ENCODE measurements at regions not wholly inside any gene's neighbourhood (a gene's known extent, or its start where the extent isn't known, plus 50 kb on each side); places are given as distances from the start of the nearest gene placed in this dataset.

- WGBS, 2 experiments (ENCODE audit: extremely low coverage in 1 of 2, insufficient coverage in 1 of 2, insufficient read length in 1 of 2, insufficient replicate concordance in 2 of 2, low coverage in 1 of 2, low lambda C conversion rate in 2 of 2, missing lambda C conversion rate in 1 of 2) = 86% methylated on average over 3 of the region's 3 CpGs; no CpG with 5 or more reads in 1 of the 2 experiments
- Histone ChIP-seq H2BK120ac (replicated peaks; ENCODE audit: low read depth, low read length) (no peak overlapping the region), H3K36me3 (ENCODE audit: control insufficient read depth in 2 of 4, insufficient read depth in 4 of 4, low read length in 3 of 4) (no peaks in the 10 kb centered on the region), H4K91ac (replicated peaks; ENCODE audit: insufficient read length, low read length) (no peak overlapping the region), H3K9me3 (ENCODE audit: insufficient read depth in 2 of 2, low read depth in 1 of 2, low read length in 1 of 2) (peaks cover 0 to 4% of the 10 kb centered on the region in 2 experiments; a peak in 1 of 4 replicates), H3K79me2 (ENCODE audit: control insufficient read depth in 1 of 2, insufficient read depth in 2 of 2, low read length in 2 of 2) (no peaks in the 10 kb centered on the region), H3K23me2 (ENCODE audit: low read depth, low read length) (no peaks in the 10 kb centered on the region), H3K14ac (ENCODE audit: insufficient read length) (no peak overlapping the region), H2BK20ac (ENCODE audit: low read length) (no peak overlapping the region), H3K4me3 (ENCODE audit: extremely low read depth in 1 of 4, insufficient read depth in 2 of 4, low read depth in 3 of 4, low read length in 4 of 4) (no peak overlapping the region), H3K27ac (ENCODE audit: low read depth, low read length) (no peak overlapping the region), H2BK15ac (ENCODE audit: low read length) (no peak overlapping the region), H3K4me2 (ENCODE audit: insufficient read depth in 1 of 2, low read depth in 2 of 2, low read length in 2 of 2) (no peak overlapping the region), H2BK5ac (ENCODE audit: low read depth, low read length) (no peak overlapping the region), H3K4me1 (replicated peaks in 1 of 4; ENCODE audit: control insufficient read depth in 3 of 4, insufficient read depth in 4 of 4, low read length in 3 of 4) (no peaks in the 10 kb centered on the region), H3K79me1 (ENCODE audit: low read depth, low read length) (no peaks in the 10 kb centered on the region), H3K4ac (replicated peaks; ENCODE audit: insufficient read length, low read depth, low read length) (no peak overlapping the region), H3K18ac (ENCODE audit: extremely low read depth, low read length) (no peak overlapping the region), H2BK12ac (ENCODE audit: low read depth, low read length) (no peak overlapping the region), H3K56ac (replicated peaks; ENCODE audit: insufficient read length, low read depth, low read length) (no peak overlapping the region), H4K8ac (ENCODE audit: extremely low read depth, insufficient read depth, low read length) (no peak overlapping the region), H4K5ac (ENCODE audit: insufficient read length, low read depth, low read length) (no peak overlapping the region), H3K23ac (ENCODE audit: insufficient read length) (no peak overlapping the region), H2AK5ac (ENCODE audit: low read depth, low read length) (no peak overlapping the region), H4K20me1 (replicated peaks in 1 of 2; ENCODE audit: control insufficient read depth in 1 of 2, insufficient read depth in 2 of 2, low read length in 2 of 2) (no peaks in the 10 kb centered on the region), H3K9ac (replicated peaks in 1 of 4; ENCODE audit: extremely low read depth in 1 of 4, low read depth in 3 of 4, low read length in 3 of 4) (no peak overlapping the region), H3K27me3 (replicated peaks in 1 of 4; ENCODE audit: control insufficient read depth in 3 of 4, extremely low read depth in 1 of 4, insufficient read depth in 3 of 4, low read length in 3 of 4) (no peaks in the 10 kb centered on the region), H2AFZ (ENCODE audit: low read length) (no peak overlapping the region)
- ChIA-PET POLR2A (ENCODE audit: partially characterized antibody) (no interaction called here), CTCF (ENCODE audit: partially characterized antibody) (no interaction called here)
- DNase-seq (ENCODE audit: low read depth in 1 of 2, low spot score in 2 of 2) (no peak), FAIRE-seq (no peak)
- no peak for TF ChIP-seq BCL11A (IDR thresholded peaks at IDR 0.05; ENCODE audit: low read depth in 2 of 2, low read length in 2 of 2)
- no peak for TF ChIP-seq SAP30 (IDR thresholded peaks at IDR 0.05; ENCODE audit: insufficient read depth, insufficient replicate concordance, low read length)
- TF ChIP-seq NANOG (IDR thresholded peaks at IDR 0.05; ENCODE audit: insufficient read depth, low read depth, low read length, poor library complexity, severe bottlenecking) = no peak
- no peak for TF ChIP-seq CBX8 (IDR thresholded peaks at IDR 0.05; ENCODE audit: borderline replicate concordance, low read depth, low read length)
- TF ChIP-seq BRCA1 (IDR thresholded peaks at IDR 0.05; ENCODE audit: low read depth, low read length) = no peak
- TF ChIP-seq ASH2L (IDR thresholded peaks at IDR 0.05; ENCODE audit: low read length) = no peak
- TF ChIP-seq SUZ12 (IDR thresholded peaks at IDR 0.05; ENCODE audit: low read length) = no peak
- no peak for TF ChIP-seq TBP (IDR thresholded peaks at IDR 0.05; ENCODE audit: low read depth, low read length)
- no peak for TF ChIP-seq FOSL1 (IDR thresholded peaks at IDR 0.05; ENCODE audit: insufficient read depth, low read depth, low read length)
- no peak for TF ChIP-seq NRF1 (IDR thresholded peaks at IDR 0.05; ENCODE audit: low read depth, low read length)
- TF ChIP-seq TAF1 (IDR thresholded peaks at IDR 0.05; ENCODE audit: low read depth, low read length) = no peak
- no peak for TF ChIP-seq MAX (IDR thresholded peaks at IDR 0.05)
- TF ChIP-seq CREB1 (IDR thresholded peaks at IDR 0.05) = no peak
- no peak for TF ChIP-seq POLR2A (IDR thresholded peaks at IDR 0.05; ENCODE audit: control extremely low read depth in 1 of 2, low read depth in 2 of 2, low read length in 2 of 2)
- no peak for TF ChIP-seq MAFK (IDR thresholded peaks at IDR 0.05; ENCODE audit: low read depth, low read length)
- no peak for TF ChIP-seq EP300 (IDR thresholded peaks at IDR 0.05; ENCODE audit: borderline replicate concordance in 1 of 2, low read depth in 2 of 2, low read length in 2 of 2)
These were observed 120.4 kb upstream of the PDE7B start for GRCh38 chr6:135731116-135731515.
